ENCODE measurements at regions not wholly inside any gene's neighbourhood (a gene's known extent, or its start where the extent isn't known, plus 50 kb on each side); places are given as distances from the start of the nearest gene placed in this dataset.
"Not testable (repeated sequence)": the region's sequence is repeated elsewhere in the genome, so short reads cannot be mapped to it uniquely, and the experiment has no call there.

GRCh38 chr13:52931131-52931530 lies 82.7 kb upstream of the PCDH8 start:
- no peak for DNase-seq (ENCODE audit: low read depth)

- DNase-seq (ENCODE audit: low read depth): no peak
Observed at GRCh38 chr13:52929846-52930245, 81.4 kb upstream of the PCDH8 start.

- DNase-seq (ENCODE audit: low read depth): no peak
Observed at GRCh38 chr13:52926971-52927370, 78.5 kb upstream of the PCDH8 start.

- no peak for DNase-seq (ENCODE audit: low read depth)
Observed at GRCh38 chr13:52925775-52926285, 77.4 kb upstream of the PCDH8 start.

- no peak for DNase-seq (ENCODE audit: low read depth)
Observed at GRCh38 chr13:52925251-52925650, 76.8 kb upstream of the PCDH8 start.

- no peak for DNase-seq (ENCODE audit: low read depth)
Observed at GRCh38 chr13:52924289-52925148, 76.1 kb upstream of the PCDH8 start.

- no peak for DNase-seq (ENCODE audit: low read depth)
Observed at GRCh38 chr13:52922961-52923360, 74.5 kb upstream of the PCDH8 start.

- DNase-seq (ENCODE audit: low read depth): no peak
Observed at GRCh38 chr13:52921194-52921593, 72.8 kb upstream of the PCDH8 start.

GRCh38 chr13:52916486-52916990 lies 68.1 kb upstream of the PCDH8 start:
- no peak for DNase-seq (ENCODE audit: low read depth)

GRCh38 chr13:52911340-52911739 lies 62.9 kb upstream of the PCDH8 start:
- no peak for DNase-seq (ENCODE audit: low read depth)

GRCh38 chr13:52910318-52910717 lies 61.9 kb upstream of the PCDH8 start:
- DNase-seq (ENCODE audit: low read depth): not testable (repeated sequence)

- DNase-seq (ENCODE audit: low read depth): no peak
Observed at GRCh38 chr13:52906122-52906903, 57.9 kb upstream of the PCDH8 start.

GRCh38 chr13:52905701-52906100 lies 57.3 kb upstream of the PCDH8 start:
- no peak for DNase-seq (ENCODE audit: low read depth)

GRCh38 chr13:52903320-52903719 lies 54.9 kb upstream of the PCDH8 start:
- no peak for DNase-seq (ENCODE audit: low read depth)

GRCh38 chr13:52899206-52899605 lies 50.8 kb upstream of the PCDH8 start:
- DNase-seq (ENCODE audit: low read depth): no peak

All from stimulated activated CD8-positive, alpha-beta memory T cell treated with anti-CD3 and anti-CD28 coated beads, Interleukin-15, amount 100 ng/mL, for 24 hours (primary cell).